Mesodermal cell (in vitro differentiated cells): ENCODE measurements at regions not wholly inside any gene's neighbourhood (a gene's known extent, or its start where the extent isn't known, plus 50 kb on each side); places are given as distances from the start of the nearest gene placed in this dataset.

Experiments
- H3K27ac ChIP-seq: 2 replicates; pipeline ENCODE4 v1.7.0; 2013; ENCODE audit warnings: mild to moderate bottlenecking, low read depth, low read length, moderate library complexity; ENCODE audit not compliant: severe bottlenecking
- H3K36me3 ChIP-seq: 2 replicates; pipeline ENCODE4 v1.7.1; 2013; ENCODE audit warnings: mild to moderate bottlenecking, low read length, moderate library complexity; ENCODE audit not compliant: control insufficient read depth, insufficient read depth
- H3K4me1 ChIP-seq: one replicate; pipeline ENCODE4 v1.7.1; 2013; ENCODE audit warnings: mild to moderate bottlenecking, low read length; ENCODE audit not compliant: insufficient read depth, control insufficient read depth, poor library complexity, severe bottlenecking
- H3K4me3 ChIP-seq: 2 replicates; pipeline ENCODE4 v1.7.0; 2013; ENCODE audit warnings: low read length, control low read depth, mild to moderate bottlenecking; ENCODE audit not compliant: insufficient read depth, poor library complexity, severe bottlenecking; ENCODE audit errors: extremely low read depth
- H3K9me3 ChIP-seq: 2 replicates; pipeline ENCODE4 v1.7.1; 2013; ENCODE audit warnings: mild to moderate bottlenecking, low read length, moderate library complexity; ENCODE audit not compliant: control insufficient read depth
- WGBS, 2 experiments: methylation state at CpG; one replicate each; pipeline ENCODE4 v1.1.5; 2013; ENCODE audit warnings: missing lambda C conversion rate in 2 of 2; ENCODE audit not compliant: insufficient coverage in 2 of 2; 5-methylcytosine and 5-hydroxymethylcytosine counted together

GRCh38 chr3:176933704-176934103 is 263.6 kb downstream of the TBL1XR1 start:
- Histone ChIP-seq H3K36me3 (no peaks in the 10 kb centered on the region), H3K4me1 (peaks cover 6% of the 10 kb centered on the region)
- WGBS, 2 experiments: 87 to 95% methylated on average over 7 to 8 of the region's 8 CpGs

GRCh38 chr3:176932433-176932832 is 264.8 kb downstream of the TBL1XR1 start:
- no peaks in the 10 kb centered on the region for H3K36me3 ChIP-seq
- H3K4me3 ChIP-seq: no peak overlapping the region
- H3K27ac ChIP-seq: peak overlapping the region; percentile 69
- peaks cover 6% of the 10 kb centered on the region for H3K4me1 ChIP-seq
- H3K9me3 ChIP-seq: peaks cover 11% of the 10 kb centered on the region
- 100% methylated on average over 3 of the region's 3 CpGs; no CpG with 5 or more reads in 1 of the 2 experiments for WGBS, 2 experiments

More at GRCh38 chr3:176933704-176934103, 263.6 kb downstream of the TBL1XR1 start:
- no peak overlapping the region for H3K27ac ChIP-seq
- no peak overlapping the region for H3K4me3 ChIP-seq
- peaks cover 11% of the 10 kb centered on the region for H3K9me3 ChIP-seq

- Histone ChIP-seq H3K27ac (peak overlapping the region; percentile 69), H3K9me3 (peaks cover 11% of the 10 kb centered on the region), H3K4me3 (no peak overlapping the region), H3K4me1 (peaks cover 6% of the 10 kb centered on the region), H3K36me3 (no peaks in the 10 kb centered on the region)
- 91 to 100% methylated on average over 1 of the region's 2 CpGs for WGBS, 2 experiments
Measured at GRCh38 chr3:176931991-176932390, 265.3 kb downstream of the TBL1XR1 start.

GRCh38 chr3:176930942-176931341 is 266.3 kb downstream of the TBL1XR1 start:
- H3K36me3 ChIP-seq: no peaks in the 10 kb centered on the region
- H3K27ac ChIP-seq: no peak overlapping the region
- no peak overlapping the region for H3K4me3 ChIP-seq
- H3K4me1 ChIP-seq: peaks cover 6% of the 10 kb centered on the region
- H3K9me3 ChIP-seq: peaks cover 11% of the 10 kb centered on the region

GRCh38 chr3:176928582-176928931 is 268.7 kb downstream of the TBL1XR1 start:
- Histone ChIP-seq H3K9me3 (no peaks in the 10 kb centered on the region), H3K4me3 (no peak overlapping the region), H3K36me3 (no peaks in the 10 kb centered on the region), H3K4me1 (peaks cover 6% of the 10 kb centered on the region), H3K27ac (no peak overlapping the region)
- 100% methylated on average over 1 of the region's 1 CpG; no CpG with 5 or more reads in 1 of the 2 experiments for WGBS, 2 experiments

GRCh38 chr3:176927706-176928581 is 269.3 kb downstream of the TBL1XR1 start:
- Histone ChIP-seq H3K36me3 (no peaks in the 10 kb centered on the region), H3K4me3 (no peak overlapping the region), H3K27ac (no peak overlapping the region), H3K4me1 (peaks cover 6% of the 10 kb centered on the region), H3K9me3 (no peaks in the 10 kb centered on the region)
- 100% methylated on average over 3 of the region's 3 CpGs; no CpG with 5 or more reads in 1 of the 2 experiments for WGBS, 2 experiments

GRCh38 chr3:176927280-176927679 is 270.0 kb downstream of the TBL1XR1 start:
- WGBS, 2 experiments: 73 to 74% methylated on average over 1 to 2 of the region's 3 CpGs
- no peak overlapping the region for H3K4me3 ChIP-seq
- H3K9me3 ChIP-seq: no peaks in the 10 kb centered on the region
- H3K4me1 ChIP-seq: peaks cover 4% of the 10 kb centered on the region
- H3K27ac ChIP-seq: no peak overlapping the region
- no peaks in the 10 kb centered on the region for H3K36me3 ChIP-seq

- no peaks in the 10 kb centered on the region for H3K36me3 ChIP-seq
- no peaks in the 10 kb centered on the region for H3K9me3 ChIP-seq
- no peak overlapping the region for H3K27ac ChIP-seq
- no peak overlapping the region for H3K4me3 ChIP-seq
- no peaks in the 10 kb centered on the region for H3K4me1 ChIP-seq
- 100% methylated on average over 2 of the region's 2 CpGs; no CpG with 5 or more reads in 1 of the 2 experiments for WGBS, 2 experiments
Measured at GRCh38 chr3:176926688-176927087, 270.6 kb downstream of the TBL1XR1 start.

- WGBS, 2 experiments: 80% methylated on average over 1 of the region's 3 CpGs; no CpG with 5 or more reads in 1 of the 2 experiments
- Histone ChIP-seq H3K36me3 (no peaks in the 10 kb centered on the region), H3K9me3 (no peaks in the 10 kb centered on the region), H3K4me3 (no peak overlapping the region), H3K4me1 (no peaks in the 10 kb centered on the region), H3K27ac (no peak overlapping the region)
Measured at GRCh38 chr3:176926034-176926433, 271.2 kb downstream of the TBL1XR1 start.

GRCh38 chr3:176920766-176921160 is 276.5 kb downstream of the TBL1XR1 start:
- no peaks in the 10 kb centered on the region for H3K4me1 ChIP-seq
- peak overlapping the region; percentile 82 for H3K27ac ChIP-seq
- 65 to 71% methylated on average over 1 to 4 of the region's 5 CpGs for WGBS, 2 experiments

More at GRCh38 chr3:176920766-176921160, 276.5 kb downstream of the TBL1XR1 start:
- Histone ChIP-seq H3K36me3 (no peaks in the 10 kb centered on the region), H3K4me3 (no peak overlapping the region), H3K9me3 (no peaks in the 10 kb centered on the region)
